Right atrium auricular region (tissue), 2 donors: ENCODE measurements at regions not wholly inside any gene's neighbourhood (a gene's known extent, or its start where the extent isn't known, plus 50 kb on each side); places are given as distances from the start of the nearest gene placed in this dataset.

Experiments
- DNase-seq: peaks from one replicate; pipeline ENCODE4 v3.0.0-alpha.2; 2019; ENCODE audit warnings: low spot score
- H3K27ac ChIP-seq, 2 donors: fragments of 200-600 bp; sonication (generic); 1 replicate in 1 of 2; 2 replicates in 1 of 2; pipeline ENCODE4 v1.5.1; 2016 to 2019
- H3K27me3 ChIP-seq, 2 donors: fragments of 200-600 bp; sonication (generic); one replicate each; pipeline versions ENCODE4 v1.5.1 to v1.6.0; 2017 to 2019
- H3K36me3 ChIP-seq: fragments of 200-600 bp; sonication (generic); one replicate; pipeline ENCODE4 v1.5.1; 2016
- H3K4me1 ChIP-seq, 2 donors: fragments of 200-600 bp; sonication (generic); one replicate each; pipeline versions ENCODE4 v1.5.1 to v1.6.0; 2017 to 2019
- H3K4me3 ChIP-seq, 2 donors: fragments of 200-600 bp; sonication (generic); 1 replicate in 1 of 2; 2 replicates in 1 of 2; pipeline ENCODE4 v1.5.1; 2017 to 2019; ENCODE audit warnings: mild to moderate bottlenecking in 1 of 2, moderate library complexity in 1 of 2
- H3K9me3 ChIP-seq, 2 donors: fragments of 200-600 bp; sonication (generic); one replicate each; pipeline ENCODE4 v1.5.1; 2019
- CTCF ChIP-seq, 2 donors: fragments of 200-600 bp; sonication (generic); IDR thresholded peaks; one replicate each; pipeline ENCODE4 v1.5.1; 2019; ENCODE audit warnings: antibody characterized with exemption in 2 of 2

DNA sequence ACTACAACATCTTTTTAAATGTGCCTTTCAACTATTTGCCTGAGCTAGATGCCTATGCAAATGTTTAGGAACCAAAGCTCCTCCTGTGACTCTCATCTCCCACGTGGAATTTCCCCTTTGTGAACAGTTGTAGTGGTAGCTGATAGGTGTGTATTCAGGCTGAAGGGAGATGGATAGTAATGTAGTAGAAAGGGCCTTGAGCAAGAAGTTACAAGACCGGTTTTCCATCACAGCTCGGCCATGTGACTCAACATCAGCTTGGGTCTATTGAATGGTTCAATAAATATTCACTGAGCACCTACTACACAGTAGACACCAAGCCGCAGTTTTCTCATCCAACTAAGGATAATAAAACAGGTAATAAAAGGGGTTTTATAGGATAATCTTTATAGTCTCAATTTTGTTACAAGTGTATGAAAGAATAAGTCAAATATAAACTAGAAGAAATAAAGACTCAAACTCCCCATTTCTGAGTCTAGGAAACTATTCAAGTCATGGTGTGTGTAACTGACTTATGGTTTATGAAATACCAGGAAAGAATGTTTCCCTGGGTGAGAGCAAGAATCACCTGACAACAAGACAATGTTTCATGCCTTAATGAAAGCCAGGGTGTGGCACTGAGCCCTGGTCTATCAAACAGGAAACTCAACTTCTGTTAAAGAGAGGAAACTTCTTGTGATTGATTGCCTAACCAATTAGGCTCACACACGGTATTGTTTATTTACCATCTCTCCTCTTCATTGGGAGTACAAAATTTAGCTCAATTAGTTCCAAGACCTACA, 187.1 kb upstream of the SPEF2 start:
- Histone ChIP-seq H3K4me3 (no peak overlapping the region), H3K36me3 (no peaks in the 10 kb centered on the region), H3K27me3 (peaks cover 0 to 3% of the 10 kb centered on the region in 2 donors), H3K27ac (no peak overlapping the region), H3K4me1 (no peaks in the 10 kb centered on the region), H3K9me3 (no peaks in the 10 kb centered on the region)
- no peak for TF ChIP-seq CTCF (IDR thresholded peaks at IDR 0.05)
- DNase-seq = no peak

DNA sequence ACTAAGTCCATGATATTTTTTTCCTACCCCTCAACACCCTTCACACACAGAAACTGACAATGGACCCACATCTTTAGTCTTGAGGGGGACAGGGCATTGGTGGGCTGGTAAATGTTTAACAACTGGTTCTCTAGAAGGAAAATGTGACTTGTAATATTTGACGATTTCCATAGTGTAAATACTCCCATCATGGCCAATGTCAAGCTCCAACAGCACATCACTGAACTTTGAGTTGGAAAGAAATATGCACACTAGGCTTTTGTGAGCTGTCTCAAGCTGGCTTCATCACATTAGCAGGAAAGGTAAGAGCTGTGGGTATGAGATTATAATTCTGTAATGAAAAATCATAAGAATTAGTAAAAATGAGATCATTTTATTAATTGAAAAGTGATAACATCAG, 189.9 kb upstream of the PRLR start:
- TF ChIP-seq CTCF (IDR thresholded peaks at IDR 0.05) = no peak
- no peaks in the 10 kb centered on the region for H3K4me1 ChIP-seq
- no peaks in the 10 kb centered on the region for H3K36me3 ChIP-seq
- no peak for DNase-seq
- H3K9me3 ChIP-seq = no peaks in the 10 kb centered on the region
- no peak overlapping the region for H3K4me3 ChIP-seq
- H3K27ac ChIP-seq = no peak overlapping the region
- no peaks in the 10 kb centered on the region for H3K27me3 ChIP-seq

DNA sequence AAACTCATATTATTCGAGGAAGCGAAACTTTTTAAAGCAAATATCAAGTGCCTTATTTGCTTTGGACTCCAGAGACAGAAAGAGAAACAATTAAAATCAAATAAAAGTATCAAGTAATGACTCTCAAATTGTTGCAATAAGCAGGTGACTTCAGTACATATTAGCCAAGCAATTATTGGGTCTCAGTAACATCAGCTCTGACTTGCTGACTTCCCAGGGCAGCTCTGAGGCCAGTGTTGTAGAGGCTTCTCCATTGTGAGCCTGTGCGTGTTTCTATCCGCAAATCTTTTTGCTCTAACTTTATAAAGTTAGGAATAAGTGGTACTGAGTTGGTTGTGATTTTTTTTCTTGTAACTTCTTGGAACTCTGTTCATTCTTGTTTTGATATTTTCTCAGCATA, 186.8 kb upstream of the PRLR start:
- no peaks in the 10 kb centered on the region for H3K27me3 ChIP-seq
- no peaks in the 10 kb centered on the region for H3K36me3 ChIP-seq
- H3K4me1 ChIP-seq = no peaks in the 10 kb centered on the region
- no peak overlapping the region for H3K4me3 ChIP-seq
- H3K9me3 ChIP-seq = no peaks in the 10 kb centered on the region
- TF ChIP-seq CTCF (IDR thresholded peaks at IDR 0.05) = no peak
- no peak overlapping the region for H3K27ac ChIP-seq
- no peak for DNase-seq

- Histone ChIP-seq H3K4me3 (no peak overlapping the region), H3K9me3 (no peaks in the 10 kb centered on the region), H3K27ac (no peak overlapping the region), H3K27me3 (no peaks in the 10 kb centered on the region), H3K4me1 (no peaks in the 10 kb centered on the region), H3K36me3 (no peaks in the 10 kb centered on the region)
- TF ChIP-seq CTCF (IDR thresholded peaks at IDR 0.05) = no peak
- no peak for DNase-seq
Measured at GRCh38 chr5:35416217-35416988, 186.1 kb upstream of the PRLR start.

GRCh38 chr5:35415309-35415708, 185.0 kb upstream of the PRLR start:
- no peak for TF ChIP-seq CTCF (IDR thresholded peaks at IDR 0.05)
- no peaks in the 10 kb centered on the region for H3K4me1 ChIP-seq

More at GRCh38 chr5:35415309-35415708, 185.0 kb upstream of the PRLR start:
- no peaks in the 10 kb centered on the region for H3K9me3 ChIP-seq
- no peak overlapping the region for H3K4me3 ChIP-seq
- DNase-seq = no peak
- H3K36me3 ChIP-seq = no peaks in the 10 kb centered on the region
- no peaks in the 10 kb centered on the region for H3K27me3 ChIP-seq
- no peak overlapping the region for H3K27ac ChIP-seq
